H9 (cell line): ENCODE measurements at regions not wholly inside any gene's neighbourhood (a gene's known extent, or its start where the extent isn't known, plus 50 kb on each side); places are given as distances from the start of the nearest gene placed in this dataset.

Experiments used
- DNase-seq: peaks from one replicate; pipeline ENCODE4 v3.0.0-alpha.2; 2017
- H2AFZ ChIP-seq: one replicate; pipeline ENCODE4 v1.6.1; 2013; ENCODE audit warnings: mild to moderate bottlenecking, low read length, control low read depth, moderate library complexity
- H2AK5ac ChIP-seq: 2 replicates; pipeline ENCODE4 v1.6.1; 2013; ENCODE audit warnings: low read length, control low read depth, mixed read lengths; ENCODE audit not compliant: insufficient read length
- H2BK120ac ChIP-seq: one replicate; pipeline ENCODE4 v1.6.1; 2013; ENCODE audit warnings: low read depth, mild to moderate bottlenecking, low read length, control low read depth, inconsistent platforms; ENCODE audit not compliant: poor library complexity, severe bottlenecking
- H2BK12ac ChIP-seq: 2 replicates; pipeline ENCODE4 v1.6.1; 2013; ENCODE audit warnings: low read length, control low read depth, mixed read lengths, low read depth; ENCODE audit not compliant: insufficient read length
- H2BK15ac ChIP-seq: 2 replicates; pipeline ENCODE4 v1.6.1; 2013; ENCODE audit warnings: low read depth, low read length, control low read depth
- H2BK20ac ChIP-seq: one replicate; pipeline ENCODE4 v1.6.1; 2013; ENCODE audit warnings: low read depth, mild to moderate bottlenecking, low read length, control low read depth, inconsistent platforms; ENCODE audit not compliant: poor library complexity, severe bottlenecking
- H2BK5ac ChIP-seq: 2 replicates; pipeline ENCODE4 v1.6.1; 2013; ENCODE audit warnings: low read length, control low read depth, mixed read lengths; ENCODE audit not compliant: insufficient read length
- H3K14ac ChIP-seq: 2 replicates; pipeline ENCODE4 v1.6.1; 2013; ENCODE audit warnings: low read length, control low read depth; ENCODE audit not compliant: insufficient read depth
- H3K18ac ChIP-seq: 2 replicates; pipeline ENCODE4 v1.6.1; 2013; ENCODE audit warnings: low read depth, mild to moderate bottlenecking, mixed read lengths, low read length, control low read depth; ENCODE audit not compliant: insufficient read length
- H3K23ac ChIP-seq: 2 replicates; pipeline ENCODE4 v1.6.1; 2013; ENCODE audit warnings: low read length, control low read depth, mixed read lengths, low read depth; ENCODE audit not compliant: insufficient read length
- H3K23me2 ChIP-seq: 2 replicates; pipeline ENCODE4 v1.6.1; 2013; ENCODE audit warnings: low read depth, mild to moderate bottlenecking, mixed read lengths, low read length, control low read depth; ENCODE audit not compliant: insufficient read length, poor library complexity, severe bottlenecking
- H3K27ac ChIP-seq: 2 replicates; pipeline ENCODE4 v1.5.1; 2013; ENCODE audit warnings: low read length, control low read depth, mixed read lengths, low read depth; ENCODE audit not compliant: insufficient read length
- H3K27me3 ChIP-seq: 2 replicates; pipeline ENCODE4 v1.6.1; 2013; ENCODE audit warnings: low read length, control low read depth, inconsistent platforms; ENCODE audit not compliant: insufficient read depth
- H3K4ac ChIP-seq: 2 replicates; pipeline ENCODE4 v1.6.1; 2013; ENCODE audit warnings: low read depth, mild to moderate bottlenecking, control low read depth, inconsistent platforms, low read length, moderate library complexity
- H3K4me1 ChIP-seq: 2 replicates; pipeline ENCODE4 v1.6.1; 2013; ENCODE audit warnings: low read length, control low read depth, inconsistent platforms; ENCODE audit not compliant: insufficient read depth
- H3K4me2 ChIP-seq: 2 replicates; pipeline ENCODE4 v1.6.1; 2013; ENCODE audit warnings: low read length, control low read depth, mixed read lengths; ENCODE audit not compliant: insufficient read length, insufficient read depth
- H3K56ac ChIP-seq: 2 replicates; pipeline ENCODE4 v1.6.1; 2013; ENCODE audit warnings: low read depth, mild to moderate bottlenecking, mixed read lengths, low read length, control low read depth; ENCODE audit not compliant: insufficient read length
- H3K79me1 ChIP-seq: 2 replicates; pipeline ENCODE4 v1.6.1; 2013; ENCODE audit warnings: low read depth, mild to moderate bottlenecking, moderate library complexity, low read length, control low read depth, inconsistent platforms; ENCODE audit not compliant: insufficient read depth, poor library complexity, severe bottlenecking
- H3K79me2 ChIP-seq: 2 replicates; pipeline ENCODE4 v1.6.1; 2013; ENCODE audit warnings: low read length, control low read depth, inconsistent platforms; ENCODE audit not compliant: insufficient read depth
- H3K9ac ChIP-seq: 2 replicates; pipeline ENCODE4 v1.6.1; 2013; ENCODE audit warnings: low read length, control low read depth, mixed read lengths; ENCODE audit not compliant: insufficient read length; ENCODE audit errors: extremely low read depth
- H3K9me3 ChIP-seq: one replicate; pipeline ENCODE4 v1.6.1; 2013; ENCODE audit warnings: low read depth, low read length, inconsistent platforms; ENCODE audit not compliant: control insufficient read depth
- H3T11ph ChIP-seq: one replicate; pipeline ENCODE4 v1.6.1; 2013; ENCODE audit warnings: mild to moderate bottlenecking, low read length, control low read depth, inconsistent platforms
- H4K20me1 ChIP-seq: one replicate; pipeline ENCODE4 v1.6.1; 2013; ENCODE audit not compliant: control insufficient read depth, insufficient read length, insufficient read depth
- H4K5ac ChIP-seq: 2 replicates; pipeline ENCODE4 v1.6.1; 2013; ENCODE audit warnings: low read depth, mild to moderate bottlenecking, mixed read lengths, low read length, control low read depth; ENCODE audit not compliant: insufficient read length
- H4K8ac ChIP-seq: replicated peaks from 2 replicates; pipeline ENCODE4 v1.6.1; 2013; ENCODE audit warnings: low read length, control low read depth, mixed read lengths, low read depth; ENCODE audit not compliant: insufficient read length
- H4K91ac ChIP-seq: 2 replicates; pipeline ENCODE4 v1.6.1; 2013; ENCODE audit warnings: low read depth, mild to moderate bottlenecking, moderate library complexity, mixed read lengths, low read length, control low read depth; ENCODE audit not compliant: insufficient read length
- H3K27ac Mint-ChIP-seq, 3 experiments: 2 replicates in 2 of 3; 3 replicates in 1 of 3; pipeline ENCODE4 v1.8.0; 2020 to 2021; ENCODE audit warnings: mixed read lengths in 3 of 3, mild to moderate bottlenecking in 1 of 3, moderate library complexity in 1 of 3
- H3K27me3 Mint-ChIP-seq: 2 replicates; pipeline ENCODE4 v1.8.0; 2021; ENCODE audit warnings: low read depth, mild to moderate bottlenecking, moderate library complexity, mixed read lengths
- H3K36me3 Mint-ChIP-seq, 3 experiments: 2 replicates in 2 of 3; 3 replicates in 1 of 3; pipeline ENCODE4 v1.8.0; 2020 to 2021; ENCODE audit warnings: low read depth in 3 of 3, mixed read lengths in 3 of 3; ENCODE audit not compliant: insufficient read depth in 1 of 3
- H3K4me1 Mint-ChIP-seq, 2 experiments: 2 replicates each; pipeline ENCODE4 v1.8.0; 2020; ENCODE audit warnings: mixed read lengths in 2 of 2
- H3K4me3 Mint-ChIP-seq, 2 experiments: 2 replicates in 1 of 2; 3 replicates in 1 of 2; pipeline ENCODE4 v1.8.0; 2020 to 2021; ENCODE audit warnings: mild to moderate bottlenecking in 2 of 2, mixed read lengths in 2 of 2, moderate library complexity in 1 of 2
- H3K9me3 Mint-ChIP-seq, 2 experiments: 2 replicates in 1 of 2; 3 replicates in 1 of 2; pipeline ENCODE4 v1.8.0; 2020; ENCODE audit warnings: mild to moderate bottlenecking in 2 of 2, mixed read lengths in 2 of 2, moderate library complexity in 1 of 2
- WGBS: extraction: QIAGEN DNeasy Blood & Tissue Kit; methylation state at CpG from one replicate; pipeline ENCODE4 v1.1.7; 2013; ENCODE audit warnings: missing lambda C conversion rate, low lambda C conversion rate, mixed read lengths; ENCODE audit not compliant: insufficient read length; ENCODE audit errors: extremely low coverage; 5-methylcytosine and 5-hydroxymethylcytosine counted together
- TF ChIP-seq, protein P1 (sequence below): fragments of 200-600 bp; sonication (generic); conservative IDR thresholded peaks from 3 replicates; pipeline ENCODE4 v1.8.0; 2021; ENCODE audit warnings: antibody characterized with exemption, mild to moderate bottlenecking

DNA sequence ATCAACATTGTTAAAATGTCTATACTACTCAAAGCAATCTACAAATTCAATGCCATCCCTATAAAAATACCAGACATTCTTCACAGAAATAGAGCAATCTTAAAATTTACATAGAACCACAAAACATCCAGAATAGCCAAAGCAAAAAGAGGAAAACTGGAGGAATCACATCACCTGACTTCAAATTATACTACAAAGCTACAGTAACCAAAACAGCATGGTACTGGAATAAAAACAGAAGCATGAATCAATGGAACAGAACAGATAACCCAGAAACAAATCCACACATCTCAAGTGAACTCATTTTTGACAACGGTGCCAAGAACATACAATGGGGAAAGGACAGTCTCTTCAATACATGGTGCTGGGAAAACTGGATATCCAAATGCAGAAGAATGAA is 87.3 kb upstream of the EGFR start:
- no peak overlapping the region for H3K4me3 Mint-ChIP-seq
- no peak overlapping the region for H3K23ac ChIP-seq
- H2AFZ ChIP-seq, result no peak overlapping the region
- no peaks in the 10 kb centered on the region for H3K79me2 ChIP-seq
- no peaks in the 10 kb centered on the region for H3K9me3 ChIP-seq
- no peaks in the 10 kb centered on the region for H3K23me2 ChIP-seq
- no peak overlapping the region for H4K5ac ChIP-seq
- H4K91ac ChIP-seq, result no peak overlapping the region
- H3K27ac ChIP-seq, result no peak overlapping the region
- TF ChIP-seq, protein P1, sequence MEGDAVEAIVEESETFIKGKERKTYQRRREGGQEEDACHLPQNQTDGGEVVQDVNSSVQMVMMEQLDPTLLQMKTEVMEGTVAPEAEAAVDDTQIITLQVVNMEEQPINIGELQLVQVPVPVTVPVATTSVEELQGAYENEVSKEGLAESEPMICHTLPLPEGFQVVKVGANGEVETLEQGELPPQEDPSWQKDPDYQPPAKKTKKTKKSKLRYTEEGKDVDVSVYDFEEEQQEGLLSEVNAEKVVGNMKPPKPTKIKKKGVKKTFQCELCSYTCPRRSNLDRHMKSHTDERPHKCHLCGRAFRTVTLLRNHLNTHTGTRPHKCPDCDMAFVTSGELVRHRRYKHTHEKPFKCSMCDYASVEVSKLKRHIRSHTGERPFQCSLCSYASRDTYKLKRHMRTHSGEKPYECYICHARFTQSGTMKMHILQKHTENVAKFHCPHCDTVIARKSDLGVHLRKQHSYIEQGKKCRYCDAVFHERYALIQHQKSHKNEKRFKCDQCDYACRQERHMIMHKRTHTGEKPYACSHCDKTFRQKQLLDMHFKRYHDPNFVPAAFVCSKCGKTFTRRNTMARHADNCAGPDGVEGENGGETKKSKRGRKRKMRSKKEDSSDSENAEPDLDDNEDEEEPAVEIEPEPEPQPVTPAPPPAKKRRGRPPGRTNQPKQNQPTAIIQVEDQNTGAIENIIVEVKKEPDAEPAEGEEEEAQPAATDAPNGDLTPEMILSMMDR, result no peak
- H3K9me3 Mint-ChIP-seq, result peaks cover 6 to 7% of the 10 kb centered on the region in 2 experiments
- H3K36me3 Mint-ChIP-seq, result peaks cover 0 to 8% (median 0%) of the 10 kb centered on the region in 3 experiments; a peak in 5 of 7 replicates
- no peak overlapping the region for H2BK120ac ChIP-seq
- no peak overlapping the region for H2BK12ac ChIP-seq
- no peak overlapping the region for H3K9ac ChIP-seq
- no peak overlapping the region for H3T11ph ChIP-seq
- H3K27ac Mint-ChIP-seq, result no peak overlapping the region
- no peak for DNase-seq
- no peak overlapping the region for H3K18ac ChIP-seq
- no peak overlapping the region for H4K8ac ChIP-seq
- no peak overlapping the region for H2BK5ac ChIP-seq
- H3K27me3 ChIP-seq, result no peaks in the 10 kb centered on the region
- WGBS, result no CpG with 5 or more reads among the region's 1 CpG
- H3K4me2 ChIP-seq, result no peak overlapping the region
- no peaks in the 10 kb centered on the region for H3K4me1 ChIP-seq
- peaks cover 43% of the 10 kb centered on the region for H3K27me3 Mint-ChIP-seq
- no peaks in the 10 kb centered on the region for H4K20me1 ChIP-seq
- H3K4me1 Mint-ChIP-seq, result peaks cover 8 to 10% of the 10 kb centered on the region in 2 experiments
- H3K56ac ChIP-seq, result no peak overlapping the region
- no peak overlapping the region for H2BK20ac ChIP-seq
- no peak overlapping the region for H2AK5ac ChIP-seq
- H3K79me1 ChIP-seq, result no peaks in the 10 kb centered on the region
- H2BK15ac ChIP-seq, result no peak overlapping the region
- no peak overlapping the region for H3K4ac ChIP-seq
- H3K14ac ChIP-seq, result no peak overlapping the region
